ENCODE measurements at regions not wholly inside any gene's neighbourhood (a gene's known extent, or its start where the extent isn't known, plus 50 kb on each side); places are given as distances from the start of the nearest gene placed in this dataset.
A peak's percentile ranks its signal among the peaks of the same experiment; 100 is the strongest.

GRCh38 chr14:81903477-81903876 lies 369.8 kb upstream of the SEL1L start:
- peaks cover 7% of the 10 kb centered on the region for H3K9me3 ChIP-seq (ENCODE audit: severe bottlenecking)
- no peaks in the 10 kb centered on the region for H3K4me1 ChIP-seq (ENCODE audit: insufficient read depth, poor library complexity, severe bottlenecking)
- DNase-seq (ENCODE audit: low spot score) (no peak), ATAC-seq (ENCODE audit: low read depth) (no peak)
- H3K27ac ChIP-seq (ENCODE audit: poor library complexity, severe bottlenecking): no peak overlapping the region
- H3K36me3 ChIP-seq (ENCODE audit: low read depth): no peaks in the 10 kb centered on the region
- no peak overlapping the region for H3K4me3 ChIP-seq (ENCODE audit: severe bottlenecking)
- TF ChIP-seq CTCF (IDR thresholded peaks at IDR 0.05; ENCODE audit: poor library complexity, severe bottlenecking): no peak
- H3K27me3 ChIP-seq (ENCODE audit: insufficient read depth, poor library complexity, severe bottlenecking): no peaks in the 10 kb centered on the region

- no peak for DNase-seq (ENCODE audit: low spot score)
- no peak for ATAC-seq (ENCODE audit: low read depth)
- Histone ChIP-seq H3K27me3 (ENCODE audit: insufficient read depth, poor library complexity, severe bottlenecking) (peaks cover 5% of the 10 kb centered on the region), H3K36me3 (ENCODE audit: low read depth) (no peaks in the 10 kb centered on the region), H3K9me3 (ENCODE audit: severe bottlenecking) (no peaks in the 10 kb centered on the region), H3K27ac (ENCODE audit: poor library complexity, severe bottlenecking) (no peak overlapping the region), H3K4me3 (ENCODE audit: severe bottlenecking) (no peak overlapping the region), H3K4me1 (ENCODE audit: insufficient read depth, poor library complexity, severe bottlenecking) (no peaks in the 10 kb centered on the region)
- peak; percentile 15 for TF ChIP-seq CTCF (IDR thresholded peaks at IDR 0.05; ENCODE audit: poor library complexity, severe bottlenecking)
These were observed 393.4 kb upstream of the SEL1L start for GRCh38 chr14:81927070-81927469.

- H3K4me3 ChIP-seq (ENCODE audit: severe bottlenecking): no peak overlapping the region
- no peak for ATAC-seq (ENCODE audit: low read depth)
- H3K27ac ChIP-seq (ENCODE audit: poor library complexity, severe bottlenecking): no peak overlapping the region
- no peak for DNase-seq (ENCODE audit: low spot score)
- peaks cover 8% of the 10 kb centered on the region for H3K27me3 ChIP-seq (ENCODE audit: insufficient read depth, poor library complexity, severe bottlenecking)
- H3K36me3 ChIP-seq (ENCODE audit: low read depth): no peaks in the 10 kb centered on the region
- H3K4me1 ChIP-seq (ENCODE audit: insufficient read depth, poor library complexity, severe bottlenecking): no peaks in the 10 kb centered on the region
- TF ChIP-seq CTCF (IDR thresholded peaks at IDR 0.05; ENCODE audit: poor library complexity, severe bottlenecking): no peak
- H3K9me3 ChIP-seq (ENCODE audit: severe bottlenecking): no peaks in the 10 kb centered on the region
These were observed 398.2 kb upstream of the SEL1L start for GRCh38 chr14:81931828-81932227.

GRCh38 chr14:81936348-81936747 lies 402.7 kb upstream of the SEL1L start:
- H3K4me3 ChIP-seq (ENCODE audit: severe bottlenecking): no peak overlapping the region
- no peak for ATAC-seq (ENCODE audit: low read depth)
- H3K36me3 ChIP-seq (ENCODE audit: low read depth): no peaks in the 10 kb centered on the region
- no peaks in the 10 kb centered on the region for H3K9me3 ChIP-seq (ENCODE audit: severe bottlenecking)
- no peak for TF ChIP-seq CTCF (IDR thresholded peaks at IDR 0.05; ENCODE audit: poor library complexity, severe bottlenecking)
- peaks cover 8% of the 10 kb centered on the region for H3K27me3 ChIP-seq (ENCODE audit: insufficient read depth, poor library complexity, severe bottlenecking)
- no peak overlapping the region for H3K27ac ChIP-seq (ENCODE audit: poor library complexity, severe bottlenecking)
- H3K4me1 ChIP-seq (ENCODE audit: insufficient read depth, poor library complexity, severe bottlenecking): no peaks in the 10 kb centered on the region
- DNase-seq (ENCODE audit: low spot score): no peak

GRCh38 chr14:81936902-81937301 lies 403.2 kb upstream of the SEL1L start:
- peaks cover 8% of the 10 kb centered on the region for H3K27me3 ChIP-seq (ENCODE audit: insufficient read depth, poor library complexity, severe bottlenecking)
- no peak for ATAC-seq (ENCODE audit: low read depth)
- no peaks in the 10 kb centered on the region for H3K36me3 ChIP-seq (ENCODE audit: low read depth)
- H3K9me3 ChIP-seq (ENCODE audit: severe bottlenecking): no peaks in the 10 kb centered on the region
- DNase-seq (ENCODE audit: low spot score): no peak
- H3K4me3 ChIP-seq (ENCODE audit: severe bottlenecking): no peak overlapping the region
- no peak for TF ChIP-seq CTCF (IDR thresholded peaks at IDR 0.05; ENCODE audit: poor library complexity, severe bottlenecking)
- no peak overlapping the region for H3K27ac ChIP-seq (ENCODE audit: poor library complexity, severe bottlenecking)
- H3K4me1 ChIP-seq (ENCODE audit: insufficient read depth, poor library complexity, severe bottlenecking): no peaks in the 10 kb centered on the region

Data from RWPE2 (cell line).